ENCODE measurements at regions not wholly inside any gene's neighbourhood (a gene's known extent, or its start where the extent isn't known, plus 50 kb on each side); places are given as distances from the start of the nearest gene placed in this dataset.

- no peak for DNase-seq
- POLR2A ChIA-PET, result no interaction called here
Measured at GRCh38 chr19:30916238-30916637, 433.0 kb downstream of the TSHZ3 start.

GRCh38 chr19:30911491-30911890 is 437.7 kb downstream of the TSHZ3 start:
- Histone ChIP-seq H3K27ac (ENCODE audit: low read depth, low read length) (no peak overlapping the region), H3K4me1 (ENCODE audit: insufficient read depth, low read length) (no peaks in the 10 kb centered on the region), H3K4me3 (ENCODE audit: low read length) (no peak overlapping the region), H3K36me3 (ENCODE audit: insufficient read depth, low read length) (no peaks in the 10 kb centered on the region), H3K27me3 (ENCODE audit: insufficient read depth, low read length, poor library complexity, severe bottlenecking) (no peaks in the 10 kb centered on the region), H3K9me3 (ENCODE audit: low read length) (no peaks in the 10 kb centered on the region)
- ChIA-PET CTCF (no interaction called here), POLR2A (no interaction called here)
- Mint-ChIP-seq H3K27ac (no peak overlapping the region), H3K27me3 (peaks cover 0 to 3% of the 10 kb centered on the region in 2 donors), H3K4me3 (no peak overlapping the region), H3K36me3 (no peaks in the 10 kb centered on the region), H3K9me3 (no peaks in the 10 kb centered on the region), H3K4me1 (no peaks in the 10 kb centered on the region)
- DNase-seq, result no peak

More at GRCh38 chr19:30916238-30916637, 433.0 kb downstream of the TSHZ3 start:
- H3K36me3 Mint-ChIP-seq, result no peaks in the 10 kb centered on the region
- Histone ChIP-seq H3K4me3 (ENCODE audit: low read length) (no peak overlapping the region), H3K36me3 (ENCODE audit: insufficient read depth, low read length) (no peaks in the 10 kb centered on the region), H3K27ac (ENCODE audit: low read depth, low read length) (no peak overlapping the region), H3K4me1 (ENCODE audit: insufficient read depth, low read length) (no peaks in the 10 kb centered on the region), H3K27me3 (ENCODE audit: insufficient read depth, low read length, poor library complexity, severe bottlenecking) (no peaks in the 10 kb centered on the region), H3K9me3 (ENCODE audit: low read length) (no peaks in the 10 kb centered on the region)
- CTCF ChIA-PET, result no interaction called here
- no peak overlapping the region for H3K4me3 Mint-ChIP-seq
- no peaks in the 10 kb centered on the region for H3K9me3 Mint-ChIP-seq
- H3K27me3 Mint-ChIP-seq, result peaks cover 0 to 8% of the 10 kb centered on the region in 2 donors
- no peaks in the 10 kb centered on the region for H3K4me1 Mint-ChIP-seq
- H3K27ac Mint-ChIP-seq, result no peak overlapping the region

- H3K9me3 ChIP-seq (ENCODE audit: low read length), result no peaks in the 10 kb centered on the region
- Mint-ChIP-seq H3K27ac (no peak overlapping the region), H3K9me3 (no peaks in the 10 kb centered on the region), H3K4me1 (no peaks in the 10 kb centered on the region), H3K27me3 (peaks cover 0 to 3% of the 10 kb centered on the region in 2 donors), H3K36me3 (no peaks in the 10 kb centered on the region), H3K4me3 (no peak overlapping the region)
- no peak for DNase-seq
- no peak overlapping the region for H3K4me3 ChIP-seq (ENCODE audit: low read length)
- H3K27ac ChIP-seq (ENCODE audit: low read depth, low read length), result no peak overlapping the region
- H3K4me1 ChIP-seq (ENCODE audit: insufficient read depth, low read length), result no peaks in the 10 kb centered on the region
- H3K36me3 ChIP-seq (ENCODE audit: insufficient read depth, low read length), result no peaks in the 10 kb centered on the region
- ChIA-PET POLR2A (no interaction called here), CTCF (no interaction called here)
- no peaks in the 10 kb centered on the region for H3K27me3 ChIP-seq (ENCODE audit: insufficient read depth, low read length, poor library complexity, severe bottlenecking)
Measured at GRCh38 chr19:30910485-30911240, 438.6 kb downstream of the TSHZ3 start.

- POLR2A ChIA-PET, result no interaction called here
- H3K27ac ChIP-seq (ENCODE audit: low read depth, low read length), result no peak overlapping the region
- H3K36me3 ChIP-seq (ENCODE audit: insufficient read depth, low read length), result no peaks in the 10 kb centered on the region
- Mint-ChIP-seq H3K4me1 (no peaks in the 10 kb centered on the region), H3K27ac (no peak overlapping the region), H3K4me3 (no peak overlapping the region), H3K36me3 (no peaks in the 10 kb centered on the region), H3K27me3 (peaks cover 0 to 4% of the 10 kb centered on the region in 2 donors), H3K9me3 (no peaks in the 10 kb centered on the region)
- H3K4me3 ChIP-seq (ENCODE audit: low read length), result no peak overlapping the region
- no peak for DNase-seq
- CTCF ChIA-PET, result no interaction called here
- no peaks in the 10 kb centered on the region for H3K27me3 ChIP-seq (ENCODE audit: insufficient read depth, low read length, poor library complexity, severe bottlenecking)
- no peaks in the 10 kb centered on the region for H3K4me1 ChIP-seq (ENCODE audit: insufficient read depth, low read length)
- no peaks in the 10 kb centered on the region for H3K9me3 ChIP-seq (ENCODE audit: low read length)
Measured at GRCh38 chr19:30909216-30909615, 440.0 kb downstream of the TSHZ3 start.

GRCh38 chr19:30908262-30908771 is 440.9 kb downstream of the TSHZ3 start:
- Mint-ChIP-seq H3K4me3 (no peak overlapping the region), H3K4me1 (no peaks in the 10 kb centered on the region), H3K27me3 (peaks cover 0 to 4% of the 10 kb centered on the region in 2 donors), H3K27ac (no peak overlapping the region), H3K36me3 (no peaks in the 10 kb centered on the region), H3K9me3 (no peaks in the 10 kb centered on the region)
- no peaks in the 10 kb centered on the region for H3K9me3 ChIP-seq (ENCODE audit: low read length)
- H3K27ac ChIP-seq (ENCODE audit: low read depth, low read length), result no peak overlapping the region
- no peaks in the 10 kb centered on the region for H3K36me3 ChIP-seq (ENCODE audit: insufficient read depth, low read length)
- no peak overlapping the region for H3K4me3 ChIP-seq (ENCODE audit: low read length)
- DNase-seq, result no peak
- no peaks in the 10 kb centered on the region for H3K4me1 ChIP-seq (ENCODE audit: insufficient read depth, low read length)
- ChIA-PET CTCF (no interaction called here), POLR2A (no interaction called here)
- H3K27me3 ChIP-seq (ENCODE audit: insufficient read depth, low read length, poor library complexity, severe bottlenecking), result no peaks in the 10 kb centered on the region

GRCh38 chr19:30906871-30907270 is 442.4 kb downstream of the TSHZ3 start:
- Mint-ChIP-seq H3K4me3 (no peak overlapping the region), H3K36me3 (no peaks in the 10 kb centered on the region), H3K4me1 (no peaks in the 10 kb centered on the region), H3K27me3 (peaks cover 1 to 4% of the 10 kb centered on the region in 2 donors), H3K9me3 (no peaks in the 10 kb centered on the region), H3K27ac (no peak overlapping the region)
- no peaks in the 10 kb centered on the region for H3K36me3 ChIP-seq (ENCODE audit: insufficient read depth, low read length)
- DNase-seq, result no peak
- no peak overlapping the region for H3K4me3 ChIP-seq (ENCODE audit: low read length)
- no peak overlapping the region for H3K27ac ChIP-seq (ENCODE audit: low read depth, low read length)
- H3K27me3 ChIP-seq (ENCODE audit: insufficient read depth, low read length, poor library complexity, severe bottlenecking), result no peaks in the 10 kb centered on the region
- no peaks in the 10 kb centered on the region for H3K4me1 ChIP-seq (ENCODE audit: insufficient read depth, low read length)
- ChIA-PET CTCF (no interaction called here), POLR2A (no interaction called here)
- no peaks in the 10 kb centered on the region for H3K9me3 ChIP-seq (ENCODE audit: low read length)

- ChIA-PET POLR2A (no interaction called here), CTCF (no interaction called here)
- H3K4me1 Mint-ChIP-seq, result no peaks in the 10 kb centered on the region
- H3K36me3 Mint-ChIP-seq, result no peaks in the 10 kb centered on the region
- H3K4me3 Mint-ChIP-seq, result no peak overlapping the region
- H3K27ac Mint-ChIP-seq, result no peak overlapping the region
- Histone ChIP-seq H3K27me3 (ENCODE audit: insufficient read depth, low read length, poor library complexity, severe bottlenecking) (no peaks in the 10 kb centered on the region), H3K9me3 (ENCODE audit: low read length) (no peaks in the 10 kb centered on the region), H3K27ac (ENCODE audit: low read depth, low read length) (no peak overlapping the region), H3K4me3 (ENCODE audit: low read length) (no peak overlapping the region), H3K4me1 (ENCODE audit: insufficient read depth, low read length) (no peaks in the 10 kb centered on the region), H3K36me3 (ENCODE audit: insufficient read depth, low read length) (no peaks in the 10 kb centered on the region)
- peaks cover 5 to 9% of the 10 kb centered on the region in 2 donors for H3K27me3 Mint-ChIP-seq
- no peaks in the 10 kb centered on the region for H3K9me3 Mint-ChIP-seq
- DNase-seq, result no peak
Measured at GRCh38 chr19:30900051-30900450, 449.2 kb downstream of the TSHZ3 start.

GRCh38 chr19:30898353-30899103 is 450.7 kb downstream of the TSHZ3 start:
- CTCF ChIA-PET, result no interaction called here
- Histone ChIP-seq H3K4me1 (ENCODE audit: insufficient read depth, low read length) (no peaks in the 10 kb centered on the region), H3K36me3 (ENCODE audit: insufficient read depth, low read length) (no peaks in the 10 kb centered on the region), H3K9me3 (ENCODE audit: low read length) (no peaks in the 10 kb centered on the region), H3K4me3 (ENCODE audit: low read length) (no peak overlapping the region), H3K27ac (ENCODE audit: low read depth, low read length) (no peak overlapping the region), H3K27me3 (ENCODE audit: insufficient read depth, low read length, poor library complexity, severe bottlenecking) (no peaks in the 10 kb centered on the region)
- H3K4me1 Mint-ChIP-seq, result no peaks in the 10 kb centered on the region
- H3K4me3 Mint-ChIP-seq, result no peak overlapping the region
- POLR2A ChIA-PET, result no interaction called here
- no peak for DNase-seq
- no peak overlapping the region for H3K27ac Mint-ChIP-seq
- H3K36me3 Mint-ChIP-seq, result no peaks in the 10 kb centered on the region
- peaks cover 5% of the 10 kb centered on the region in 2 donors for H3K27me3 Mint-ChIP-seq
- H3K9me3 Mint-ChIP-seq, result no peaks in the 10 kb centered on the region

All from CD8-positive, alpha-beta memory T cell (primary cell).